B cell (primary cell): ENCODE measurements at regions not wholly inside any gene's neighbourhood (a gene's known extent, or its start where the extent isn't known, plus 50 kb on each side); places are given as distances from the start of the nearest gene placed in this dataset.
A peak's percentile ranks its signal among the peaks of the same experiment; 100 is the strongest.

Source experiments
- ATAC-seq: fragments of 200-7000 bp; cut with Tn5 transposase; one replicate; pipeline ENCODE4 v1.10.0; 2021; ENCODE audit warnings: low read depth, mild to moderate bottlenecking, moderate number of reproducible peaks, moderate library complexity
- CTCF ChIA-PET: fragments of 350-600 bp; sonication (Branson Sonifier 250); formaldehyde crosslinking; loops from one replicate; lab custom pipeline; 2021; ENCODE audit warnings: antibody characterized with exemption, inconsistent platforms; lab: Charles Lee
- POLR2A ChIA-PET: fragments of 350-600 bp; sonication (Branson Sonifier 250); formaldehyde crosslinking; loops from one replicate; lab custom pipeline; 2021; ENCODE audit warnings: antibody characterized with exemption; lab: Charles Lee
- DNase-seq: peaks from one replicate; pipeline ENCODE4 v3.0.0; 2013
- H2AFZ ChIP-seq: 2 replicates; pipeline ENCODE4 v1.6.1; 2012; ENCODE audit warnings: mild to moderate bottlenecking, low read depth, low read length; ENCODE audit not compliant: insufficient read depth, poor library complexity, severe bottlenecking
- H3K27ac ChIP-seq, 2 donors: 1 replicate in 1 of 2; 2 replicates in 1 of 2; pipeline ENCODE4 v1.5.1; 2012 to 2013; ENCODE audit warnings: low read length in 2 of 2, mild to moderate bottlenecking in 2 of 2, moderate library complexity in 1 of 2
- H3K27me3 ChIP-seq, 4 experiments: fragments of 200-600 bp in 1 of 4; sonication (generic) in 1 of 4; replicated peaks in 1 of 4; 1 replicate in 2 of 4; 2 replicates in 2 of 4; pipeline versions ENCODE4 v1.6.1 to v1.7.0; 2013 to 2016; ENCODE audit warnings: low read length in 3 of 4, mild to moderate bottlenecking in 2 of 4, mixed read lengths in 1 of 4, moderate library complexity in 1 of 4; ENCODE audit not compliant: insufficient read depth in 4 of 4, control insufficient read depth in 3 of 4; ENCODE audit errors: control extremely low read depth in 1 of 4
- H3K36me3 ChIP-seq, 2 experiments: replicated peaks in 1 of 2; 1 replicate in 1 of 2; 2 replicates in 1 of 2; pipeline versions ENCODE4 v1.6.1 to v1.7.1; 2013; ENCODE audit warnings: low read length in 1 of 2; ENCODE audit not compliant: insufficient read depth in 2 of 2, control insufficient read depth in 1 of 2; ENCODE audit errors: control extremely low read depth in 1 of 2, extremely low read depth in 1 of 2
- H3K4me1 ChIP-seq, 2 donors: fragments of 200-600 bp in 1 of 2; sonication (generic) in 1 of 2; 1 replicate in 1 of 2; 2 replicates in 1 of 2; pipeline versions ENCODE4 v1.5.1 to v1.6.1; 2013 to 2017; ENCODE audit warnings: low read length in 2 of 2; ENCODE audit not compliant: control insufficient read depth in 2 of 2, insufficient read depth in 2 of 2
- H3K4me2 ChIP-seq: replicated peaks from 2 replicates; pipeline ENCODE3; 2012; ENCODE audit warnings: mild to moderate bottlenecking, low read depth, low read length; ENCODE audit not compliant: poor library complexity, severe bottlenecking
- H3K4me3 ChIP-seq, 5 experiments: fragments of 200-600 bp in 1 of 5; sonication (generic) in 1 of 5; 1 replicate in 3 of 5; 2 replicates in 2 of 5; pipeline versions ENCODE4 v1.5.1 to v1.7.0; 2011 to 2016; ENCODE audit warnings: low read length in 4 of 5, mild to moderate bottlenecking in 4 of 5, low read depth in 2 of 5, control low read depth in 1 of 5, moderate library complexity in 1 of 5; ENCODE audit not compliant: insufficient read depth in 1 of 5; ENCODE audit errors: control extremely low read depth in 1 of 5, extremely low read depth in 1 of 5
- H3K79me2 ChIP-seq: fragments of 200-600 bp; sonication (generic); one replicate; pipeline ENCODE4 v1.6.0; 2016; ENCODE audit warnings: low read length; ENCODE audit not compliant: control insufficient read depth, insufficient read depth
- H3K9ac ChIP-seq: fragments of 200-600 bp; sonication (generic); 2 replicates; pipeline ENCODE4 v1.6.1; 2017; ENCODE audit warnings: mild to moderate bottlenecking, low read length, moderate library complexity
- H3K9me3 ChIP-seq, 3 donors: one replicate each; pipeline versions ENCODE4 v1.6.1 to v1.7.1; 2013; ENCODE audit warnings: low read length in 2 of 3; ENCODE audit not compliant: control insufficient read depth in 2 of 3, insufficient read depth in 1 of 3; ENCODE audit errors: control extremely low read depth in 1 of 3
- H4K20me1 ChIP-seq: 2 replicates; pipeline ENCODE4 v1.6.0; 2012; ENCODE audit warnings: mild to moderate bottlenecking, low read length; ENCODE audit not compliant: insufficient read depth, control insufficient read depth, poor library complexity, severe bottlenecking
- H3K27ac Mint-ChIP-seq: one replicate; pipeline ENCODE4 v1.8.0; 2021; ENCODE audit warnings: mixed read lengths
- H3K27me3 Mint-ChIP-seq: one replicate; pipeline ENCODE4 v1.8.0; 2021; ENCODE audit warnings: mixed read lengths
- H3K4me1 Mint-ChIP-seq: one replicate; pipeline ENCODE4 v1.8.0; 2021; ENCODE audit warnings: mixed read lengths
- H3K4me3 Mint-ChIP-seq: one replicate; pipeline ENCODE4 v1.8.0; 2021; ENCODE audit warnings: mixed read lengths
- H3K9me3 Mint-ChIP-seq: one replicate; pipeline ENCODE4 v1.8.0; 2022; ENCODE audit warnings: mixed read lengths; ENCODE audit not compliant: insufficient read depth
- EZH2 ChIP-seq: IDR thresholded peaks from 2 replicates; pipeline ENCODE4 v1.6.1; 2012; ENCODE audit warnings: borderline replicate concordance, low read depth, mild to moderate bottlenecking, moderate library complexity, low read length; ENCODE audit not compliant: insufficient read depth, poor library complexity, severe bottlenecking
- WGBS: methylation state at CpG from one replicate; pipeline ENCODE4 v1.1.5; 2013; ENCODE audit warnings: missing lambda C conversion rate; ENCODE audit not compliant: insufficient coverage; 5-methylcytosine and 5-hydroxymethylcytosine counted together
- intact Hi-C: fragments of 100-400 bp; cut with micrococcal nuclease; formaldehyde crosslinking; loops from one replicate; pipeline ENCODE4 v1.10.0; 2022
- TF ChIP-seq, protein P1 (sequence below): fragments of 200-600 bp; IDR thresholded peaks from one replicate; pipeline ENCODE4 v1.8.0; 2022; ENCODE audit warnings: antibody characterized with exemption, mild to moderate bottlenecking

DNA sequence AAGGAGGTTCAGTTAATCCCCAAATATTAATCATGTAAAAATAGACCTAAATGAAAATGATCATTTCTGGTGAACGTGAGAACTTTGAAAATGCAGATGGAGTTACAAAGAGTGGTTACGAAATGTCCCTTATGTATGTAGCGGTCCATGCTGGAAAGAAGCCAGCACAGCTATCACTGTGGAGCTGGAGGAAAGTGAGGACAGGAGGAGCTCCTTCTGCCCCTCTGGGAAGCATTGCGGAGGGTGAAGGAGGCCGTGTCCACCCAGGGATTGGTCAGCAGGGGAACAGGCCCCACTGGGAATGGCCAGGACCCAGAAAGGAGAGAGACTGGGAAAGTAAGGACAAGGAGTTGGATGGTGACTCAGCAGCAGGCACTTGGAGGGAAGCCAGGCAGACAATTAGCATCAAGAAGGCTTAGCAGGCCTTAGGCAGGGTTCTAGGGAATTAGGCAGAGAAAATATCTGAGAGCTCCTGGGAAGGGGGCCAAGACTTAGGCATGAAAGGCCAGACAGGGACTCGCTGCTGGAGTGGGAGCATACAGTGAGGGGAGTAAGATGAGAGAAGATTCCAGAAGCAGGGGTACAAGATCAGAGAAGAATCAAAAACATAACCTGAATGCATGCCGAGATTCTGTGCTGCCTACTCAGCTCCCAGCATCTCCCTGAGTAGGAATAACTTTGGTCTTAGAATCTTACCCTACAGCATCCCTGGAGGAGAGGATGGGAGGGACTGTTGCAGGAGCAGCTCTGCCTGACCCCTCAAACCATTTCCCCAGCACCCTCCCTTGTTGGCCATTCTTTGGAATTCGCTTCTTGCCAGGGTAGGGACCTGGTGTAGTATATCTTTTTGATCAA lies 171.0 kb upstream of the UMPS start:
- H3K4me3 ChIP-seq: no peak overlapping the region
- H3K27me3 ChIP-seq: peaks cover 0 to 5% (median 2%) of the 10 kb centered on the region in 4 experiments
- ATAC-seq (no peak), DNase-seq (no peak)
- no peak overlapping the region for H2AFZ ChIP-seq
- no peaks in the 10 kb centered on the region for H3K4me1 ChIP-seq
- H4K20me1 ChIP-seq: no peaks in the 10 kb centered on the region
- H3K79me2 ChIP-seq: no peaks in the 10 kb centered on the region
- ChIA-PET CTCF (interaction anchor here (0.5 to 10.1 kb wide), 12 partner anchors 8 to 1995 kb away, joined by 3 to 145 read pairs (median 4); no protein-coding TSS in a partner anchor), POLR2A (no interaction called here)
- intact Hi-C loops: no loop called here
- no peak overlapping the region for H3K4me3 Mint-ChIP-seq
- H3K9me3 Mint-ChIP-seq: no peaks in the 10 kb centered on the region
- no peaks in the 10 kb centered on the region for H3K9me3 ChIP-seq
- H3K4me1 Mint-ChIP-seq: no peaks in the 10 kb centered on the region
- H3K4me2 ChIP-seq: no peak overlapping the region
- no peak overlapping the region for H3K27ac Mint-ChIP-seq
- no peaks in the 10 kb centered on the region for H3K36me3 ChIP-seq
- peaks cover 47% of the 10 kb centered on the region for H3K27me3 Mint-ChIP-seq
- TF ChIP-seq, protein P1, sequence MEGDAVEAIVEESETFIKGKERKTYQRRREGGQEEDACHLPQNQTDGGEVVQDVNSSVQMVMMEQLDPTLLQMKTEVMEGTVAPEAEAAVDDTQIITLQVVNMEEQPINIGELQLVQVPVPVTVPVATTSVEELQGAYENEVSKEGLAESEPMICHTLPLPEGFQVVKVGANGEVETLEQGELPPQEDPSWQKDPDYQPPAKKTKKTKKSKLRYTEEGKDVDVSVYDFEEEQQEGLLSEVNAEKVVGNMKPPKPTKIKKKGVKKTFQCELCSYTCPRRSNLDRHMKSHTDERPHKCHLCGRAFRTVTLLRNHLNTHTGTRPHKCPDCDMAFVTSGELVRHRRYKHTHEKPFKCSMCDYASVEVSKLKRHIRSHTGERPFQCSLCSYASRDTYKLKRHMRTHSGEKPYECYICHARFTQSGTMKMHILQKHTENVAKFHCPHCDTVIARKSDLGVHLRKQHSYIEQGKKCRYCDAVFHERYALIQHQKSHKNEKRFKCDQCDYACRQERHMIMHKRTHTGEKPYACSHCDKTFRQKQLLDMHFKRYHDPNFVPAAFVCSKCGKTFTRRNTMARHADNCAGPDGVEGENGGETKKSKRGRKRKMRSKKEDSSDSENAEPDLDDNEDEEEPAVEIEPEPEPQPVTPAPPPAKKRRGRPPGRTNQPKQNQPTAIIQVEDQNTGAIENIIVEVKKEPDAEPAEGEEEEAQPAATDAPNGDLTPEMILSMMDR: no peak
- TF ChIP-seq EZH2: no peak
- H3K27ac ChIP-seq: no peak overlapping the region
- WGBS: 86% methylated on average over 6 of the region's 8 CpGs
- H3K9ac ChIP-seq: no peak overlapping the region

DNA sequence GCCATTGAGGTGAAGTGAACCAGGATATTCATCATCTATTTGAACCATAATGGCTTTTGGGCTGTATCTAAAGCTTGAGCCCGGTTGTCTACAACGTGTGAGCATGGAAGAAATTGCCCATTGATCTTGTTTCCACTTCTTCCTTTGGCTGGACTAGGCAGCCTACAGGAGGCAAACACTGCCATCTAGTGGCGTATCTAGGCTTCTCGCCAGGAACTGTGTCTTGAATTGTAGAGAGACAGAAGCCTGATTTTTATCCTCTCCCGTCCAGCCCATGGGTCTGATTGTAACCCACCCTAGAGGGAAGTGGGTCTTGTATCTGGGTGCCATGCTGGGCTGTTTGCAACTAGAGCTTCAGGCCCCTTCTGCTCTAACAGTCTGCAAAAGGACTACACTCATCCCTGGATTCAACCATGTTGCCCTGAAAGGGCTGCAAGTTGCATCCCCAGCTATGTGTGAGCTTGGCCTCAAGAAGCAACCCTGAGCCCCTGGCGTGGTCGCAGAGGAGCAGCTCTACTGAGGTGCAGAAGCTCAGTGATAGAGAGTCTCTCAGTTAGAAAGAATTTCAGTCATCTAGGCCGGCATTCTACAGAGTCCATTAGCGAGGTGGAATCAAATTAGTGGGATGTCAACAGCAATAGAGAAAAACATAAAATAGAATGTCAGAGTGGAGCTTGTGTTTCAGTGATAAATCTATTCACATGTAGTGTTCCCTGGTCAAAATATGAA lies 170.2 kb upstream of the UMPS start:
- peaks cover 0 to 4% (median under 1%) of the 10 kb centered on the region in 4 experiments for H3K27me3 ChIP-seq
- Mint-ChIP-seq H3K4me3 (no peak overlapping the region), H3K9me3 (no peaks in the 10 kb centered on the region), H3K27ac (no peak overlapping the region), H3K27me3 (peaks cover 44% of the 10 kb centered on the region), H3K4me1 (no peaks in the 10 kb centered on the region)
- H3K36me3 ChIP-seq: no peaks in the 10 kb centered on the region
- intact Hi-C loops: no loop called here
- no peaks in the 10 kb centered on the region for H3K4me1 ChIP-seq
- ATAC-seq: peak; percentile 63
- no peaks in the 10 kb centered on the region for H3K79me2 ChIP-seq
- WGBS: 37% methylated on average over 6 of the region's 9 CpGs
- H4K20me1 ChIP-seq: no peaks in the 10 kb centered on the region
- H3K9ac ChIP-seq: no peak overlapping the region
- ChIA-PET CTCF (interaction anchor here (0.5 to 10.1 kb wide), 14 partner anchors 9 to 1994 kb away, joined by 3 to 145 read pairs (median 4); no protein-coding TSS in a partner anchor), POLR2A (no interaction called here)
- no peak overlapping the region for H3K4me2 ChIP-seq
- no peak overlapping the region for H2AFZ ChIP-seq
- H3K9me3 ChIP-seq: no peaks in the 10 kb centered on the region
- no peak overlapping the region for H3K27ac ChIP-seq
- TF ChIP-seq, protein P1: peak; percentile 92
- TF ChIP-seq EZH2: no peak
- no peak overlapping the region for H3K4me3 ChIP-seq
- DNase-seq: peak; percentile 60
